DND-41 (cell line): ENCODE measurements at regions not wholly inside any gene's neighbourhood (a gene's known extent, or its start where the extent isn't known, plus 50 kb on each side); places are given as distances from the start of the nearest gene placed in this dataset.

Source experiments
- ATAC-seq: fragments of 200-7000 bp; cut with Tn5 transposase; 3 replicates; pipeline ENCODE4 v1.9.1; 2021; ENCODE audit warnings: low read depth; ENCODE audit not compliant: insufficient read depth
- DNase-seq: peaks from one replicate; pipeline ENCODE4 v3.0.0-alpha.2; 2020
- H2AFZ ChIP-seq: 2 replicates; pipeline ENCODE4 v1.6.0; 2012; ENCODE audit warnings: low read depth, low read length
- H3K27ac ChIP-seq: 2 replicates; pipeline ENCODE4 v1.5.1; 2012; ENCODE audit warnings: low read length, inconsistent platforms
- H3K27me3 ChIP-seq: fragments of 200-600 bp; sonication (generic); 2 replicates; pipeline ENCODE4 v1.6.0; 2012; ENCODE audit warnings: low read length, mild to moderate bottlenecking, inconsistent platforms; ENCODE audit not compliant: insufficient read depth, poor library complexity
- H3K36me3 ChIP-seq: 2 replicates; pipeline ENCODE4 v1.5.1; 2012; ENCODE audit warnings: low read length, inconsistent platforms; ENCODE audit not compliant: insufficient read depth
- H3K4me1 ChIP-seq: 2 replicates; pipeline ENCODE4 v1.5.1; 2012; ENCODE audit warnings: mild to moderate bottlenecking, low read length; ENCODE audit not compliant: insufficient read depth
- H3K4me2 ChIP-seq: 2 replicates; pipeline ENCODE4 v1.6.0; 2012; ENCODE audit warnings: mild to moderate bottlenecking, moderate library complexity, low read length, inconsistent platforms; ENCODE audit not compliant: insufficient read depth
- H3K4me3 ChIP-seq, 2 experiments: fragments of 200-600 bp in 1 of 2; shearing (Covaris generic) in 1 of 2; 2 replicates each; pipeline ENCODE4 v1.5.1; 2012 to 2016; ENCODE audit warnings: inconsistent platforms in 2 of 2, low read length in 2 of 2, mild to moderate bottlenecking in 2 of 2, low read depth in 1 of 2, moderate library complexity in 1 of 2
- H3K79me2 ChIP-seq: 2 replicates; pipeline ENCODE4 v1.6.0; 2012; ENCODE audit warnings: low read length, inconsistent platforms; ENCODE audit not compliant: insufficient read depth
- H3K9ac ChIP-seq: 2 replicates; pipeline ENCODE4 v1.6.0; 2012; ENCODE audit warnings: low read depth, mild to moderate bottlenecking, inconsistent platforms, low read length, moderate library complexity
- H3K9me3 ChIP-seq: 2 replicates; pipeline ENCODE4 v1.5.1; 2012; ENCODE audit warnings: low read length, moderate library complexity, mild to moderate bottlenecking, inconsistent platforms; ENCODE audit not compliant: insufficient read depth, severe bottlenecking
- H4K20me1 ChIP-seq: 2 replicates; pipeline ENCODE4 v1.6.0; 2012; ENCODE audit warnings: low read length; ENCODE audit not compliant: insufficient read depth
- EZH2 ChIP-seq: IDR thresholded peaks from 3 replicates; pipeline ENCODE4 v1.6.1; 2012; ENCODE audit warnings: borderline replicate concordance, low read depth, mild to moderate bottlenecking, moderate library complexity, low read length, inconsistent platforms; ENCODE audit not compliant: severe bottlenecking
- TF ChIP-seq, protein P1 (sequence below): IDR thresholded peaks from 2 replicates; pipeline ENCODE4 v1.5.1; 2012; ENCODE audit warnings: borderline replicate concordance, low read length, moderate library complexity, mild to moderate bottlenecking; ENCODE audit not compliant: poor library complexity, severe bottlenecking; ENCODE audit errors: extremely low read depth

DNA sequence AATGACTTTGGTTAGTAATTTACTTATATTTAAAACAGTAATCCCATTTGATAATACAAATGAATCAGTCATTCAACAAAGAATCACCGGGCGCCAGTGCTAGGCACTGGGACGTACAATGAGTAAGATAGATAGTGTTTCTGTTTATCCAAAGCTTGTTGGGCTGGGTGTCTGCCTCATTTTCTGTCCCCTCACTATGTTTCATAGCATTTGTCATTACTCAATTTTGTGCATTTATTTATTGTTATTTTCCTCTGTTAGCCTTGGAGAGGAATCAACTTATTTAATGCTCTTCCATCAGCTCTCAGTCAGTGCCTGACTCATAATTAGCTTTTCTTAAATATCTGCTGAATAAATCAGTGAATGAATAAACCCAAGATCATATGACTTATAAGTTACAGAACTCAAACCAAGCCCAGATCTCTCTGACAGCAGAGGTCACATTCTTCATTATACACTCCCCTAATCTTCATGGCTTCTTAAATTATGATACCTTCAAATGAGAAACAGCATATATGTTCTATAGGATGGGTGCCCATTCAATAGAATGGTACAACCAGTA is 86.2 kb downstream of the TSPAN8 start:
- Histone ChIP-seq H3K4me3 (no peak overlapping the region), H3K79me2 (no peaks in the 10 kb centered on the region), H3K27me3 (no peaks in the 10 kb centered on the region), H3K36me3 (no peaks in the 10 kb centered on the region), H3K4me1 (no peaks in the 10 kb centered on the region), H3K9ac (no peak overlapping the region), H4K20me1 (no peaks in the 10 kb centered on the region), H2AFZ (no peak overlapping the region), H3K4me2 (no peak overlapping the region), H3K9me3 (no peaks in the 10 kb centered on the region), H3K27ac (no peak overlapping the region)
- TF ChIP-seq EZH2: no peak
- TF ChIP-seq, protein P1, sequence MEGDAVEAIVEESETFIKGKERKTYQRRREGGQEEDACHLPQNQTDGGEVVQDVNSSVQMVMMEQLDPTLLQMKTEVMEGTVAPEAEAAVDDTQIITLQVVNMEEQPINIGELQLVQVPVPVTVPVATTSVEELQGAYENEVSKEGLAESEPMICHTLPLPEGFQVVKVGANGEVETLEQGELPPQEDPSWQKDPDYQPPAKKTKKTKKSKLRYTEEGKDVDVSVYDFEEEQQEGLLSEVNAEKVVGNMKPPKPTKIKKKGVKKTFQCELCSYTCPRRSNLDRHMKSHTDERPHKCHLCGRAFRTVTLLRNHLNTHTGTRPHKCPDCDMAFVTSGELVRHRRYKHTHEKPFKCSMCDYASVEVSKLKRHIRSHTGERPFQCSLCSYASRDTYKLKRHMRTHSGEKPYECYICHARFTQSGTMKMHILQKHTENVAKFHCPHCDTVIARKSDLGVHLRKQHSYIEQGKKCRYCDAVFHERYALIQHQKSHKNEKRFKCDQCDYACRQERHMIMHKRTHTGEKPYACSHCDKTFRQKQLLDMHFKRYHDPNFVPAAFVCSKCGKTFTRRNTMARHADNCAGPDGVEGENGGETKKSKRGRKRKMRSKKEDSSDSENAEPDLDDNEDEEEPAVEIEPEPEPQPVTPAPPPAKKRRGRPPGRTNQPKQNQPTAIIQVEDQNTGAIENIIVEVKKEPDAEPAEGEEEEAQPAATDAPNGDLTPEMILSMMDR: no peak
- DNase-seq (no peak), ATAC-seq (no peak)

DNA sequence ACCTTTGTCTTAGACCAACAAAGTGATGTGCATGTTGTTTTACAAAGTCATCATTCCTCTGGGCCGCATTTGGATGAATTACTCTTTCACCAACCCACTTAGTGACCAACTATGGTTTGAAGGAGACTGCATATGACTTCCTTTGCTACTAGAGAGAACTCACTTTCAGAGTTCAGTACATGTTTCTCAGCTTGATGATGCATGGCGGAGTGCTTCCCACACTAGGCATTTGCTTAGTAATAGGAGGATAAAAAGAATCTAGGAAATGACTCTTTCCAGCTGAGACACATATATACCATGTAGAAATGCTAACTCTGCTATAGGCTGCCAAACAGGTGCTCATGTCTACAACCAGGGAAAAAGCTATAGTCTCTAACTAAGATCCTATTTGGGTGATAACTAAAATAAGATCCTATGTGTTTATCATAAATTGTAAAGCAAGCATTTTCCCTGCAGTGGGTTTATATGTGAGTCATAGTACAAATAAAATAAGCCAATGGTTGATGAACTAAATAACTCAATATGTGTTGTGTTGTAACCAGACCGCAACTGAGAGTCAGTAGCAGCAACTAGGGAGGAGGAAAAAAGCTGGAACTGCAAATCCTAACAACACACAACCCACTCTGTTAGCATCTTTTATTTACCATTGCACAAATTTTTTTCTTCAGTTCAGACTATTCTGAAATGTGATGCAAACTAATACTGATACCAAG is 87.2 kb downstream of the TSPAN8 start:
- H3K27ac ChIP-seq: no peak overlapping the region
- no peaks in the 10 kb centered on the region for H4K20me1 ChIP-seq
- no peak for DNase-seq
- no peak overlapping the region for H2AFZ ChIP-seq
- no peak overlapping the region for H3K4me2 ChIP-seq
- no peak for ATAC-seq
- no peaks in the 10 kb centered on the region for H3K4me1 ChIP-seq
- H3K27me3 ChIP-seq: no peaks in the 10 kb centered on the region
- no peaks in the 10 kb centered on the region for H3K9me3 ChIP-seq
- H3K9ac ChIP-seq: no peak overlapping the region
- H3K36me3 ChIP-seq: no peaks in the 10 kb centered on the region
- TF ChIP-seq, protein P1: no peak
- TF ChIP-seq EZH2: no peak
- no peak overlapping the region for H3K4me3 ChIP-seq
- H3K79me2 ChIP-seq: no peaks in the 10 kb centered on the region

DNA sequence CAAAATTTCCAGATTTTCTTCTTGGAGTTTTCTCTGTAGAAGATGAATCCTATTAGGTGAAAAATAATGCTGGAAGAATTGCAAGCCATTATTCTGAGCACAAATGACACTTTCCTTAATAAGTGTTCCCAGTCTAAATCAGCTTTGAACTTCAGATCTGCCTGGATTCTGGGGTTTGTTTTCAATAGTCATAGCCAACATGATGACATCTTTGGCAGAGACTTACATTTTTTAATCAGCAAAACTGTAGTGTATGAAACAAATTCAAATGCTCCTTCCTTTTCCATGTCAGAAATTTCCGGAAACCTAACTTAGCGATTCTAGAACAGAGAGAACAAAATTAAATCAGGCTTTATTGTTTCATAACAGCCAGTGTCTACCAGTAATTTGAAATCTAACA is 88.5 kb downstream of the TSPAN8 start:
- Histone ChIP-seq H3K36me3 (no peaks in the 10 kb centered on the region), H3K27me3 (no peaks in the 10 kb centered on the region), H3K79me2 (no peaks in the 10 kb centered on the region), H3K9ac (no peak overlapping the region), H3K4me2 (no peak overlapping the region), H3K4me3 (no peak overlapping the region), H3K4me1 (no peaks in the 10 kb centered on the region), H2AFZ (no peak overlapping the region), H3K27ac (no peak overlapping the region), H3K9me3 (no peaks in the 10 kb centered on the region), H4K20me1 (no peaks in the 10 kb centered on the region)
- DNase-seq: no peak
- TF ChIP-seq, protein P1: no peak
- TF ChIP-seq EZH2: no peak
- ATAC-seq: no peak
